H1 (cell line): ENCODE measurements at regions not wholly inside any gene's neighbourhood (a gene's known extent, or its start where the extent isn't known, plus 50 kb on each side); places are given as distances from the start of the nearest gene placed in this dataset.

ENCODE experiments used
- BRCA1 ChIP-seq: IDR thresholded peaks from 2 replicates; pipeline ENCODE4 v1.6.1; 2012; ENCODE audit warnings: low read depth, low read length, improper control_type of control experiment
- EZH2 ChIP-seq: fragments of 200-600 bp; sonication (generic); IDR thresholded peaks from 2 replicates; pipeline ENCODE4 v1.7.1; 2012; ENCODE audit warnings: low read depth, mild to moderate bottlenecking, moderate library complexity, low read length, inconsistent platforms; ENCODE audit not compliant: severe bottlenecking
- SP4 ChIP-seq: IDR thresholded peaks from 2 replicates; pipeline ENCODE4 v1.6.1; 2012; ENCODE audit warnings: low read length, inconsistent platforms
- TEAD4 ChIP-seq: IDR thresholded peaks from 2 replicates; pipeline ENCODE4 v1.6.1; 2012; ENCODE audit warnings: low read depth, low read length, inconsistent platforms, mixed read lengths
- TF ChIP-seq, protein P1 (sequence below), 3 experiments: IDR thresholded peaks; 1 replicate in 2 of 3; 2 replicates in 1 of 3; pipeline versions ENCODE4 v1.5.1 to v1.6.1; 2011; ENCODE audit warnings: low read length in 3 of 3, mild to moderate bottlenecking in 3 of 3, inconsistent platforms in 2 of 3, low read depth in 1 of 3, moderate library complexity in 1 of 3; ENCODE audit not compliant: insufficient read depth in 1 of 3; ENCODE audit errors: control extremely low read depth in 1 of 3

DNA sequence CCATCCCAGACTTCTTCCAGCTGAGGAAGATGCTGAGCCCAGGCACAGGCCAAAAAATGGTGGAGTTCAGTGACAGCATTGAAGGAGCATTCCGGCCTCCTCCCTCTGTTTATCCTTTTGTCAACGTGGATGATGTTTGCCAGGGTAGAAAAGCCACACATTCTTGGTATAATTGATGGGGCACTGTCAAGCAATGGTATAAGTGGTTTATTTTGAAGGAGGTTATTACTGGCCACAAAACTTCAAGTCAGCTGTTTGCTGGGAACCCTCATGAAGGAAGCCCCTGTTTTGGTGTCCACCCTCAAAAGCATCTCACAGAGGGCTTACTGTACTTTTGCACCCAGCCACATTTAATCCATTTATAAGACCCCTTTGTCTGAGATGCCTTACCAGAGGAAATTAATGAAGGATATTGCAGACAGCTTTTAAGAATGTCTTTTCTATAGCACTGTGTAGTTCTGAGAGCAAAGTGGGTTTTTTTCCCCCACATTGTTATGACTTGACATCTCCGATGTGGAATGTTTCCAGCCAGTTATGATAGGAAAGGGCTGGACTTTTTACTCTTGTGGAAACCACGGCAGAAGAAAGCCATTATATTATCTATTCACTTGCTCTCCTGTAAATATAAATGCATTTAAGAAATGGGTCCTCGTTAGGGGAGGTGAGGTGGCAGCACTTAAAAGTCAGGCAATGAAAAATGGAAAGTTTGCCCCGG, 95.5 kb upstream of the SPATA31D4 start:
- TF ChIP-seq SP4 (no peak), EZH2 (no peak), BRCA1 (no peak), TEAD4 (no peak)
- TF ChIP-seq, protein P1, sequence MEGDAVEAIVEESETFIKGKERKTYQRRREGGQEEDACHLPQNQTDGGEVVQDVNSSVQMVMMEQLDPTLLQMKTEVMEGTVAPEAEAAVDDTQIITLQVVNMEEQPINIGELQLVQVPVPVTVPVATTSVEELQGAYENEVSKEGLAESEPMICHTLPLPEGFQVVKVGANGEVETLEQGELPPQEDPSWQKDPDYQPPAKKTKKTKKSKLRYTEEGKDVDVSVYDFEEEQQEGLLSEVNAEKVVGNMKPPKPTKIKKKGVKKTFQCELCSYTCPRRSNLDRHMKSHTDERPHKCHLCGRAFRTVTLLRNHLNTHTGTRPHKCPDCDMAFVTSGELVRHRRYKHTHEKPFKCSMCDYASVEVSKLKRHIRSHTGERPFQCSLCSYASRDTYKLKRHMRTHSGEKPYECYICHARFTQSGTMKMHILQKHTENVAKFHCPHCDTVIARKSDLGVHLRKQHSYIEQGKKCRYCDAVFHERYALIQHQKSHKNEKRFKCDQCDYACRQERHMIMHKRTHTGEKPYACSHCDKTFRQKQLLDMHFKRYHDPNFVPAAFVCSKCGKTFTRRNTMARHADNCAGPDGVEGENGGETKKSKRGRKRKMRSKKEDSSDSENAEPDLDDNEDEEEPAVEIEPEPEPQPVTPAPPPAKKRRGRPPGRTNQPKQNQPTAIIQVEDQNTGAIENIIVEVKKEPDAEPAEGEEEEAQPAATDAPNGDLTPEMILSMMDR (IDR thresholded peaks at IDR 0.05; ENCODE audit: control extremely low read depth in 1 of 3, insufficient read depth in 1 of 3, low read depth in 1 of 3, low read length in 3 of 3), result no peak
